ENCODE measurements at regions not wholly inside any gene's neighbourhood (a gene's known extent, or its start where the extent isn't known, plus 50 kb on each side); places are given as distances from the start of the nearest gene placed in this dataset.

GRCh38 chr17:62180772-62181171 is 115.7 kb upstream of the MED13 start:
- no peak overlapping the region for H3K27ac Mint-ChIP-seq (ENCODE audit: unreplicated experiment)
- no peak for TF ChIP-seq CTCF (IDR thresholded peaks at IDR 0.05; ENCODE audit: partially characterized antibody, unreplicated experiment)
- no peaks in the 10 kb centered on the region for H3K4me1 Mint-ChIP-seq (ENCODE audit: low read depth, unreplicated experiment)
- H3K4me3 Mint-ChIP-seq (ENCODE audit: unreplicated experiment): no peak overlapping the region
- no peaks in the 10 kb centered on the region for H3K27me3 Mint-ChIP-seq (ENCODE audit: unreplicated experiment)
- no peaks in the 10 kb centered on the region for H3K36me3 Mint-ChIP-seq (ENCODE audit: unreplicated experiment)
- DNase-seq: no peak
- H3K9me3 Mint-ChIP-seq (ENCODE audit: unreplicated experiment): no peaks in the 10 kb centered on the region

- no peaks in the 10 kb centered on the region for H3K36me3 Mint-ChIP-seq (ENCODE audit: unreplicated experiment)
- no peaks in the 10 kb centered on the region for H3K4me1 Mint-ChIP-seq (ENCODE audit: low read depth, unreplicated experiment)
- TF ChIP-seq CTCF (IDR thresholded peaks at IDR 0.05; ENCODE audit: partially characterized antibody, unreplicated experiment): no peak
- H3K27me3 Mint-ChIP-seq (ENCODE audit: unreplicated experiment): no peaks in the 10 kb centered on the region
- H3K27ac Mint-ChIP-seq (ENCODE audit: unreplicated experiment): no peak overlapping the region
- no peaks in the 10 kb centered on the region for H3K9me3 Mint-ChIP-seq (ENCODE audit: unreplicated experiment)
- H3K4me3 Mint-ChIP-seq (ENCODE audit: unreplicated experiment): no peak overlapping the region
- no peak for DNase-seq
These were observed 114.6 kb upstream of the MED13 start for GRCh38 chr17:62179525-62180161.

- no peaks in the 10 kb centered on the region for H3K27me3 Mint-ChIP-seq (ENCODE audit: unreplicated experiment)
- H3K27ac Mint-ChIP-seq (ENCODE audit: unreplicated experiment): no peak overlapping the region
- H3K4me3 Mint-ChIP-seq (ENCODE audit: unreplicated experiment): no peak overlapping the region
- no peak for DNase-seq
- no peak for TF ChIP-seq CTCF (IDR thresholded peaks at IDR 0.05; ENCODE audit: partially characterized antibody, unreplicated experiment)
- H3K9me3 Mint-ChIP-seq (ENCODE audit: unreplicated experiment): no peaks in the 10 kb centered on the region
- H3K36me3 Mint-ChIP-seq (ENCODE audit: unreplicated experiment): no peaks in the 10 kb centered on the region
- no peaks in the 10 kb centered on the region for H3K4me1 Mint-ChIP-seq (ENCODE audit: low read depth, unreplicated experiment)
These were observed 113.5 kb upstream of the MED13 start for GRCh38 chr17:62178579-62178978.

- Mint-ChIP-seq H3K36me3 (ENCODE audit: unreplicated experiment) (no peaks in the 10 kb centered on the region), H3K4me3 (ENCODE audit: unreplicated experiment) (no peak overlapping the region), H3K27ac (ENCODE audit: unreplicated experiment) (no peak overlapping the region), H3K9me3 (ENCODE audit: unreplicated experiment) (peaks cover 2% of the 10 kb centered on the region), H3K4me1 (ENCODE audit: low read depth, unreplicated experiment) (no peaks in the 10 kb centered on the region), H3K27me3 (ENCODE audit: unreplicated experiment) (peaks cover 1% of the 10 kb centered on the region)
- no peak for DNase-seq
- TF ChIP-seq CTCF (IDR thresholded peaks at IDR 0.05; ENCODE audit: partially characterized antibody, unreplicated experiment): no peak
These were observed 107.6 kb upstream of the MED13 start for GRCh38 chr17:62172492-62173291.

GRCh38 chr17:62167076-62167475 is 102.0 kb upstream of the MED13 start:
- H3K27me3 Mint-ChIP-seq (ENCODE audit: unreplicated experiment): peaks cover 1% of the 10 kb centered on the region
- no peak overlapping the region for H3K27ac Mint-ChIP-seq (ENCODE audit: unreplicated experiment)
- H3K4me3 Mint-ChIP-seq (ENCODE audit: unreplicated experiment): no peak overlapping the region
- no peak for DNase-seq
- peaks cover 2% of the 10 kb centered on the region for H3K9me3 Mint-ChIP-seq (ENCODE audit: unreplicated experiment)
- no peaks in the 10 kb centered on the region for H3K36me3 Mint-ChIP-seq (ENCODE audit: unreplicated experiment)
- H3K4me1 Mint-ChIP-seq (ENCODE audit: low read depth, unreplicated experiment): no peaks in the 10 kb centered on the region
- TF ChIP-seq CTCF (IDR thresholded peaks at IDR 0.05; ENCODE audit: partially characterized antibody, unreplicated experiment): no peak
